GM12878 (cell line): ENCODE measurements at regions not wholly inside any gene's neighbourhood (a gene's known extent, or its start where the extent isn't known, plus 50 kb on each side); places are given as distances from the start of the nearest gene placed in this dataset.

Source experiments
- ATAC-seq: fragments of 200-7000 bp; cut with Tn5 transposase; 3 replicates; pipeline ENCODE4 v1.9.1; 2020; ENCODE audit warnings: mild to moderate bottlenecking, moderate library complexity
- BruUV-seq: library from RNA; stranded (reverse); fragments of 400-500 nt; replicated peaks from 2 replicates; lab custom pipeline; 2021; lab: Mats Ljungman, UMichigan
- CTCF ChIA-PET: fragments of 300-600 bp; sonication (Branson Sonifier 250); formaldehyde crosslinking; extraction: SDS; loops from one replicate; lab custom pipeline; 2021; ENCODE audit warnings: inconsistent platforms; lab: Yijun Ruan, JAX
- POLR2A ChIA-PET: fragments of 350-600 bp; formaldehyde crosslinking; extraction: SDS; loops from one replicate; lab custom pipeline; 2021; ENCODE audit warnings: inconsistent platforms; lab: Charles Lee
- RAD21 ChIA-PET: fragments of 300-600 bp; sonication (Branson Sonifier 250); formaldehyde crosslinking; loops from one replicate; lab custom pipeline; 2023; ENCODE audit warnings: antibody characterized with exemption; ENCODE audit not compliant: unreplicated experiment; lab: Charles Lee
- SMC1A ChIA-PET: fragments of 300-600 bp; sonication (Branson Sonifier 250); formaldehyde crosslinking; loops from one replicate; lab custom pipeline; 2023; ENCODE audit not compliant: unreplicated experiment, uncharacterized antibody; lab: Charles Lee
- DNase-seq: peaks from one replicate; pipeline ENCODE4 v3.0.0-alpha.2; 2011; ENCODE audit warnings: low read depth, low spot score
- FAIRE-seq: peaks from 3 replicates; lab custom pipeline; 2011; peaks lifted over from hg19 to GRCh38; lab: Jason Lieb, UNC
- H2AFZ ChIP-seq: 2 replicates; pipeline ENCODE4 v1.6.0; 2011; ENCODE audit warnings: low read depth, low read length, control low read depth; ENCODE audit not compliant: control insufficient read depth
- H3K27ac ChIP-seq: 2 replicates; pipeline ENCODE4 v1.5.1; 2011; ENCODE audit warnings: control low read depth; ENCODE audit not compliant: control insufficient read depth, insufficient read depth
- H3K27me3 ChIP-seq, 2 experiments: replicated peaks in 1 of 2; 2 replicates each; pipeline versions ENCODE4 v1.6.0 to v1.6.1; 2011; ENCODE audit warnings: low read length in 1 of 2; ENCODE audit not compliant: control insufficient read depth in 2 of 2, insufficient read depth in 2 of 2
- H3K36me3 ChIP-seq, 2 experiments: 2 replicates each; pipeline ENCODE4 v1.5.1; 2011; ENCODE audit warnings: low read length in 1 of 2; ENCODE audit not compliant: control insufficient read depth in 2 of 2, insufficient read depth in 2 of 2
- H3K4me1 ChIP-seq: 2 replicates; pipeline ENCODE4 v1.6.1; 2011; ENCODE audit warnings: mild to moderate bottlenecking, low read length, moderate library complexity, mixed read lengths; ENCODE audit not compliant: control insufficient read depth, insufficient read depth
- H3K4me2 ChIP-seq: 2 replicates; pipeline ENCODE4 v1.6.0; 2011; ENCODE audit warnings: control low read depth; ENCODE audit not compliant: control insufficient read depth, insufficient read depth
- H3K4me3 ChIP-seq: fragments of 200-600 bp; sonication (generic); 2 replicates; pipeline ENCODE4 v1.5.1; 2016
- H3K79me2 ChIP-seq: 2 replicates; pipeline ENCODE4 v1.6.0; 2011; ENCODE audit warnings: low read length; ENCODE audit not compliant: control insufficient read depth, insufficient read depth
- H3K9ac ChIP-seq: 2 replicates; pipeline ENCODE4 v1.8.0; 2011; ENCODE audit warnings: low read length, control low read depth, mixed read lengths; ENCODE audit not compliant: control insufficient read depth, insufficient read depth
- H3K9me3 ChIP-seq: replicated peaks from 3 replicates; pipeline ENCODE4 v1.5.1; 2011; ENCODE audit warnings: mild to moderate bottlenecking, low read length; ENCODE audit not compliant: control insufficient read depth, insufficient read depth
- H4K20me1 ChIP-seq: 2 replicates; pipeline ENCODE4 v1.6.0; 2011; ENCODE audit not compliant: control insufficient read depth, insufficient read depth
- ASH2L ChIP-seq: fragments of 300-600, 200-600 bp; sonication (generic); IDR thresholded peaks from 2 replicates; pipeline ENCODE4 v1.6.1; 2017; ENCODE audit warnings: low read depth, mild to moderate bottlenecking, borderline replicate concordance
- ATF7 ChIP-seq: fragments of 450-650 bp; IDR thresholded peaks from 2 replicates; pipeline ENCODE4 v1.6.1; 2016; ENCODE audit warnings: low read depth, mild to moderate bottlenecking
- BMI1 ChIP-seq: fragments of 450-650 bp; IDR thresholded peaks from 2 replicates; pipeline ENCODE4 v1.6.1; 2016; ENCODE audit warnings: mild to moderate bottlenecking, moderate library complexity, borderline replicate concordance
- CTCF ChIP-seq, 3 experiments: IDR thresholded peaks in 2 of 3; conservative IDR thresholded peaks in 1 of 3; 2 replicates each; pipeline ENCODE4 v1.5.1; 2011; ENCODE audit warnings: low read depth in 3 of 3, low read length in 3 of 3, mild to moderate bottlenecking in 3 of 3, control low read depth in 2 of 3, moderate library complexity in 2 of 3, inconsistent platforms in 1 of 3, mixed read lengths in 1 of 3; ENCODE audit not compliant: control insufficient read depth in 2 of 3, insufficient read depth in 1 of 3; ENCODE audit errors: extremely low read depth in 1 of 3
- CUX1 ChIP-seq: IDR thresholded peaks from 2 replicates; pipeline ENCODE4 v1.6.1; 2012; ENCODE audit warnings: improper control_type of control experiment, low read depth, low read length; ENCODE audit not compliant: insufficient replicate concordance
- EGR1 ChIP-seq, 2 experiments: IDR thresholded peaks; 1 replicate in 1 of 2; 2 replicates in 1 of 2; pipeline ENCODE4 v1.6.1; 2011 to 2012; ENCODE audit warnings: low read depth in 2 of 2, low read length in 2 of 2, borderline replicate concordance in 1 of 2, mild to moderate bottlenecking in 1 of 2, moderate library complexity in 1 of 2
- IKZF2 ChIP-seq, 2 experiments: fragments of 450-650 bp; IDR thresholded peaks; 2 replicates each; pipeline ENCODE4 v1.6.1; 2017; ENCODE audit warnings: mild to moderate bottlenecking in 2 of 2, moderate library complexity in 2 of 2
- IRF4 ChIP-seq: IDR thresholded peaks from 2 replicates; pipeline ENCODE4 v1.6.1; 2011; ENCODE audit warnings: low read depth, low read length
- KDM1A ChIP-seq: fragments of 200-600 bp; sonication (generic); IDR thresholded peaks from 2 replicates; pipeline ENCODE4 v1.6.1; 2016; ENCODE audit warnings: borderline replicate concordance
- MXI1 ChIP-seq: fragments of 150-350 bp; IDR thresholded peaks from 2 replicates; pipeline ENCODE4 v1.6.1; 2011; ENCODE audit warnings: low read depth, mild to moderate bottlenecking, inconsistent platforms, low read length, improper control_type of control experiment
- NR2C1 ChIP-seq: fragments of 450-650 bp; IDR thresholded peaks from 2 replicates; pipeline ENCODE4 v1.6.1; 2017; ENCODE audit warnings: antibody characterized with exemption, mild to moderate bottlenecking, moderate library complexity
- PAX5 ChIP-seq: IDR thresholded peaks from 2 replicates; pipeline ENCODE4 v1.6.1; 2011; ENCODE audit warnings: low read depth, low read length, borderline replicate concordance
- PAX8 ChIP-seq: fragments of 450-650 bp; IDR thresholded peaks from 2 replicates; pipeline ENCODE4 v1.6.1; 2017; ENCODE audit warnings: mild to moderate bottlenecking, moderate library complexity
- RCOR1 ChIP-seq: conservative IDR thresholded peaks from 2 replicates; pipeline ENCODE4 v1.6.1; 2012; ENCODE audit warnings: low read depth, low read length, improper control_type of control experiment
- SMARCA5 ChIP-seq: fragments of 450-650 bp; IDR thresholded peaks from 2 replicates; pipeline ENCODE4 v1.6.1; 2017; ENCODE audit warnings: mild to moderate bottlenecking
- SPI1 ChIP-seq: IDR thresholded peaks from 2 replicates; pipeline ENCODE4 v1.6.1; 2011; ENCODE audit warnings: low read depth, mild to moderate bottlenecking, low read length, moderate library complexity, borderline replicate concordance; ENCODE audit not compliant: insufficient read depth
- TARDBP ChIP-seq: IDR thresholded peaks from 2 replicates; pipeline ENCODE4 v1.6.1; 2016; ENCODE audit warnings: borderline replicate concordance
- ZNF274 ChIP-seq: IDR thresholded peaks from one replicate; pipeline ENCODE4 v1.8.0; 2011; ENCODE audit not compliant: insufficient read length, insufficient read depth
- ZNF622 ChIP-seq: fragments of 450-650 bp; IDR thresholded peaks from 2 replicates; pipeline ENCODE4 v1.6.1; 2017; ENCODE audit warnings: mild to moderate bottlenecking, inconsistent platforms
- WGBS: methylation state at CpG from one replicate; pipeline ENCODE4 v1.1.6; 2016; ENCODE audit warnings: low lambda C conversion rate; ENCODE audit not compliant: insufficient replicate concordance, insufficient coverage; ENCODE audit errors: missing lambda C conversion rate; 5-methylcytosine and 5-hydroxymethylcytosine counted together
- in situ Hi-C: fragments of 300-500 bp; cut with MboI; formaldehyde crosslinking; loops from 9 replicates; pipeline ENCODE4 v1.14.3; 2018; ENCODE audit warnings: mixed read lengths
- intact Hi-C: fragments of 100-400 bp; cut with micrococcal nuclease; formaldehyde crosslinking; loops from one replicate; pipeline ENCODE4 v1.14.2; 2022; ENCODE audit not compliant: unreplicated experiment

- Histone ChIP-seq H3K27me3 (no peaks in the 10 kb centered on the region), H3K9ac (no peak overlapping the region), H3K36me3 (no peaks in the 10 kb centered on the region), H2AFZ (no peak overlapping the region), H3K27ac (no peak overlapping the region), H3K4me1 (no peaks in the 10 kb centered on the region), H4K20me1 (no peaks in the 10 kb centered on the region), H3K4me3 (no peak overlapping the region), H3K79me2 (no peaks in the 10 kb centered on the region), H3K4me2 (no peak overlapping the region), H3K9me3 (no peaks in the 10 kb centered on the region)
- WGBS: 29% methylated on average over 3 of the region's 3 CpGs
- no peak for ATAC-seq
- POLR2A ChIA-PET: no interaction called here
- in situ Hi-C loops: no loop called here
- FAIRE-seq: no peak
- SMC1A ChIA-PET: no interaction called here
- CTCF ChIA-PET: interaction anchor here (1.3 kb wide), 1 partner anchor 10 kb away, joined by 3 read pairs; no protein-coding TSS in a partner anchor
- no peak for DNase-seq
- RAD21 ChIA-PET: no interaction called here
- no TSS peak for BruUV-seq
- intact Hi-C loops: no loop called here
- TF ChIP-seq CTCF (IDR thresholded peaks at IDR 0.05 in 2 of 3, conservative IDR thresholded peaks at IDR 0.05 in 1 of 3; ENCODE audit: control insufficient read depth in 2 of 3, extremely low read depth in 1 of 3, insufficient read depth in 1 of 3, low read depth in 3 of 3, low read length in 3 of 3): no peak
- TF ChIP-seq NR2C1: no peak
- TF ChIP-seq MXI1: no peak
- TF ChIP-seq PAX8: no peak
- no peak for TF ChIP-seq PAX5
- no peak for TF ChIP-seq SMARCA5
- no peak for TF ChIP-seq TARDBP
- no peak for TF ChIP-seq ASH2L
- TF ChIP-seq IKZF2 (IDR thresholded peaks at IDR 0.05): no peak
- no peak for TF ChIP-seq KDM1A
- TF ChIP-seq SPI1: no peak
- TF ChIP-seq ATF7: no peak
- TF ChIP-seq ZNF274: no peak
- TF ChIP-seq RCOR1: no peak
- no peak for TF ChIP-seq BMI1
- no peak for TF ChIP-seq ZNF622
- no peak for TF ChIP-seq CUX1
- no peak for TF ChIP-seq EGR1 (IDR thresholded peaks at IDR 0.05; ENCODE audit: borderline replicate concordance in 1 of 2, low read depth in 2 of 2, low read length in 2 of 2)
- no peak for TF ChIP-seq IRF4
Observed at GRCh38 chr20:54291339-54292010, 83.6 kb downstream of the PFDN4 start.
